Esophagus muscularis mucosa (tissue), 4 donors: ENCODE measurements at regions not wholly inside any gene's neighbourhood (a gene's known extent, or its start where the extent isn't known, plus 50 kb on each side); places are given as distances from the start of the nearest gene placed in this dataset.

ENCODE experiments used
- EP300 ChIP-seq: sonication (generic); formaldehyde crosslinking; IDR thresholded peaks from one replicate; pipeline ENCODE4 v1.6.1; 2017; ENCODE audit warnings: antibody characterized with exemption
- POLR2A ChIP-seq: fragments of 450-650 bp; IDR thresholded peaks from one replicate; pipeline ENCODE4 v1.6.1; 2017; ENCODE audit warnings: antibody characterized with exemption, moderate library complexity, mild to moderate bottlenecking, low read depth
- POLR2AphosphoS5 ChIP-seq, 2 donors: sonication (generic); formaldehyde crosslinking; IDR thresholded peaks; one replicate each; pipeline ENCODE4 v1.6.1; 2017; ENCODE audit warnings: antibody characterized with exemption in 2 of 2
- TF ChIP-seq, protein P1 (sequence below), 3 experiments: fragments of 200-600 bp in 2 of 3; fragments of 450-650 bp in 1 of 3; sonication (generic) in 2 of 3; IDR thresholded peaks; one replicate each; pipeline ENCODE4 v1.5.1; 2017 to 2019; ENCODE audit warnings: antibody characterized with exemption in 3 of 3, mild to moderate bottlenecking in 2 of 3, moderate library complexity in 1 of 3

DNA sequence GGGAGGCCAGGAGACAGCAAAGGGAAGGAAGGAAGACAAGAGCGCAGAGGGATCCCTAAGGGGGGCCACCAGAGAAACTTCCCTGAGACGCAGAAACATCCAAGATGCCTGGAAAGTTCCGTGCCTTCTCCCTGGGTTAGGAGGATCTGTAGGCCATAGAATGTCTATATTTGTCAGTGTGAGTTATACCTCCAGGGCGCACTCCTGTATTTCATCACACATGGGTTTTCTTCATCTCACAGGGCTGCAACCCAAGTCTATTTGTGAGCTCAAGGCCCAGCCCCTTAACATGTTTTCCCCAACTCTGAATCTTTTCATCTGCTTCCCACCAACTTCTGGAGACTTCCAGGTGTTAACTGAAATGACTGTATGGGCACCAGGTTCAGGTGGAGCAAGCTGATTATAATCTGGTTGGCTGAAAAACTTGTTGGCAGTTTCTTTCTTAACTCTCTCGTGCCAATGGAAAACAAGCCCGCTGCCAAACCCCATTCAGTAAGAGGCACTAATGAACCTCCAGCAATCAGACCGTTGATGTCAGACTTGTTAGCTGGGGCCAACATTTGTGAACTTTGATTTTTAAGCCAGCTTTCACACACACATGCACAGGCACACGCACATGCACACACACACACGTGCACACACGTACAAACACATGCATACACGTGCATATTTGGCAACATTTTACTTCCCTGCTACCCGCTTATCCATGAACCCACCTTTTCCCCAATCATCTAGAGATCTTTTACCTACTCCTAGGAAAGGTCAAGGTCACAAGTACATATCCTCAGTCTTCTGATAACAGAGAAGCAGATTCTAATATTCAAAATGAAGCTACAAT, 247.5 kb upstream of the GMDS start:
- no peak for TF ChIP-seq POLR2A
- TF ChIP-seq, protein P1, sequence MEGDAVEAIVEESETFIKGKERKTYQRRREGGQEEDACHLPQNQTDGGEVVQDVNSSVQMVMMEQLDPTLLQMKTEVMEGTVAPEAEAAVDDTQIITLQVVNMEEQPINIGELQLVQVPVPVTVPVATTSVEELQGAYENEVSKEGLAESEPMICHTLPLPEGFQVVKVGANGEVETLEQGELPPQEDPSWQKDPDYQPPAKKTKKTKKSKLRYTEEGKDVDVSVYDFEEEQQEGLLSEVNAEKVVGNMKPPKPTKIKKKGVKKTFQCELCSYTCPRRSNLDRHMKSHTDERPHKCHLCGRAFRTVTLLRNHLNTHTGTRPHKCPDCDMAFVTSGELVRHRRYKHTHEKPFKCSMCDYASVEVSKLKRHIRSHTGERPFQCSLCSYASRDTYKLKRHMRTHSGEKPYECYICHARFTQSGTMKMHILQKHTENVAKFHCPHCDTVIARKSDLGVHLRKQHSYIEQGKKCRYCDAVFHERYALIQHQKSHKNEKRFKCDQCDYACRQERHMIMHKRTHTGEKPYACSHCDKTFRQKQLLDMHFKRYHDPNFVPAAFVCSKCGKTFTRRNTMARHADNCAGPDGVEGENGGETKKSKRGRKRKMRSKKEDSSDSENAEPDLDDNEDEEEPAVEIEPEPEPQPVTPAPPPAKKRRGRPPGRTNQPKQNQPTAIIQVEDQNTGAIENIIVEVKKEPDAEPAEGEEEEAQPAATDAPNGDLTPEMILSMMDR (IDR thresholded peaks at IDR 0.05): no peak
- TF ChIP-seq EP300: no peak
- no peak for TF ChIP-seq POLR2AphosphoS5 (IDR thresholded peaks at IDR 0.05)
